ENCODE measurements at regions not wholly inside any gene's neighbourhood (a gene's known extent, or its start where the extent isn't known, plus 50 kb on each side); places are given as distances from the start of the nearest gene placed in this dataset.

DNA sequence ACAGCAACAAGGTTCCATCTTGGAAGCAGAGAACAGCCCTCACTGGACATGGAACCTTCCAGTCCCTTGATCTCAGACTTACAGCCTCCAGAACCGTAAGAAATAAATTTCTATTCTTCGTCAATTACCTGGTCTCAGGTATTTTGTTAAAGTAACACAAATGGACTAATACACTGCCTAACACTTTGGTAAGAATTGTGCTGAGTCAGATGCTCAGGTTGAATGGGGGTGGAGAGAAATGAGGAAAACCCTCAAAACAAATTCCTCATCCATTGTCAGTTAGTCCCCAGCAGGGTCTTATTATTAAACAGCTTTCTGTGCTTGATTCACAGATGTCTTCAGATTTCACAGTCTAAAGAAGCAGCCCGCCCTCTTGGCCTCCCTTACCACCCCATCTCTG lies 306.2 kb upstream of the SLCO3A1 start:
- no peak for TF ChIP-seq TEAD4 (IDR thresholded peaks at IDR 0.05)
- no peak for TF ChIP-seq TAF1 (IDR thresholded peaks at IDR 0.05; ENCODE audit: low read depth)
- TF ChIP-seq, protein P1, sequence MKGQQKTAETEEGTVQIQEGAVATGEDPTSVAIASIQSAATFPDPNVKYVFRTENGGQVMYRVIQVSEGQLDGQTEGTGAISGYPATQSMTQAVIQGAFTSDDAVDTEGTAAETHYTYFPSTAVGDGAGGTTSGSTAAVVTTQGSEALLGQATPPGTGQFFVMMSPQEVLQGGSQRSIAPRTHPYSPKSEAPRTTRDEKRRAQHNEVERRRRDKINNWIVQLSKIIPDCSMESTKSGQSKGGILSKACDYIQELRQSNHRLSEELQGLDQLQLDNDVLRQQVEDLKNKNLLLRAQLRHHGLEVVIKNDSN (IDR thresholded peaks at IDR 0.05) = no peak
- no peak for TF ChIP-seq EGR1 (IDR thresholded peaks at IDR 0.05)
- TF ChIP-seq, protein P2, sequence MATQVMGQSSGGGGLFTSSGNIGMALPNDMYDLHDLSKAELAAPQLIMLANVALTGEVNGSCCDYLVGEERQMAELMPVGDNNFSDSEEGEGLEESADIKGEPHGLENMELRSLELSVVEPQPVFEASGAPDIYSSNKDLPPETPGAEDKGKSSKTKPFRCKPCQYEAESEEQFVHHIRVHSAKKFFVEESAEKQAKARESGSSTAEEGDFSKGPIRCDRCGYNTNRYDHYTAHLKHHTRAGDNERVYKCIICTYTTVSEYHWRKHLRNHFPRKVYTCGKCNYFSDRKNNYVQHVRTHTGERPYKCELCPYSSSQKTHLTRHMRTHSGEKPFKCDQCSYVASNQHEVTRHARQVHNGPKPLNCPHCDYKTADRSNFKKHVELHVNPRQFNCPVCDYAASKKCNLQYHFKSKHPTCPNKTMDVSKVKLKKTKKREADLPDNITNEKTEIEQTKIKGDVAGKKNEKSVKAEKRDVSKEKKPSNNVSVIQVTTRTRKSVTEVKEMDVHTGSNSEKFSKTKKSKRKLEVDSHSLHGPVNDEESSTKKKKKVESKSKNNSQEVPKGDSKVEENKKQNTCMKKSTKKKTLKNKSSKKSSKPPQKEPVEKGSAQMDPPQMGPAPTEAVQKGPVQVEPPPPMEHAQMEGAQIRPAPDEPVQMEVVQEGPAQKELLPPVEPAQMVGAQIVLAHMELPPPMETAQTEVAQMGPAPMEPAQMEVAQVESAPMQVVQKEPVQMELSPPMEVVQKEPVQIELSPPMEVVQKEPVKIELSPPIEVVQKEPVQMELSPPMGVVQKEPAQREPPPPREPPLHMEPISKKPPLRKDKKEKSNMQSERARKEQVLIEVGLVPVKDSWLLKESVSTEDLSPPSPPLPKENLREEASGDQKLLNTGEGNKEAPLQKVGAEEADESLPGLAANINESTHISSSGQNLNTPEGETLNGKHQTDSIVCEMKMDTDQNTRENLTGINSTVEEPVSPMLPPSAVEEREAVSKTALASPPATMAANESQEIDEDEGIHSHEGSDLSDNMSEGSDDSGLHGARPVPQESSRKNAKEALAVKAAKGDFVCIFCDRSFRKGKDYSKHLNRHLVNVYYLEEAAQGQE (IDR thresholded peaks at IDR 0.05; ENCODE audit: low read depth) = no peak
- TF ChIP-seq YY1 (IDR thresholded peaks at IDR 0.05; ENCODE audit: low read depth) = no peak
- TF ChIP-seq RAD21 (IDR thresholded peaks at IDR 0.05; ENCODE audit: low read depth) = no peak
- TF ChIP-seq, protein P3, sequence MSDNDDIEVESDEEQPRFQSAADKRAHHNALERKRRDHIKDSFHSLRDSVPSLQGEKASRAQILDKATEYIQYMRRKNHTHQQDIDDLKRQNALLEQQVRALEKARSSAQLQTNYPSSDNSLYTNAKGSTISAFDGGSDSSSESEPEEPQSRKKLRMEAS (IDR thresholded peaks at IDR 0.05) = no peak
- no peak for TF ChIP-seq CREB1 (IDR thresholded peaks at IDR 0.05; ENCODE audit: low read depth)
- TF ChIP-seq ZBTB7A (IDR thresholded peaks at IDR 0.05; ENCODE audit: low read depth) = no peak
- no peak for TF ChIP-seq FOXM1 (IDR thresholded peaks at IDR 0.05; ENCODE audit: borderline replicate concordance, low read depth)
- TF ChIP-seq EP300 (IDR thresholded peaks at IDR 0.05; ENCODE audit: borderline replicate concordance) = no peak

DNA sequence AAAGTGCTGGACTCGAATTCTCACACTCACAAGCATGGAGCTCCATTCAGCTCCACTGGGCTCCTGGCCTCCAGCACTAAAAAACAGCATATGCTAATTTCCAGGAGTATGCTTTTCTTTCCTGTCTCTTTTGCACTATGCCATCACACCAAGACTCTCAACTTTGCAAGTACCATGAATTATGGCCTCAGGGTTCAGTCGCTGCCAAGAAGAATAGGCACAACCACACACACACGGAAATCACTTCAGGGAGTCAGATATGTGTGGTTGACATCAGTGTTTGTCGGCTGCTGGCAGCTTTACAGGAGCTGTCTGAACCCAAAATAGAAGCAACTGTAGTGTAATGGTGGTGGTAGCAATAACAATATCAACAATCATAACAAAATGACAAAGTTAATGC lies 305.0 kb upstream of the SLCO3A1 start:
- no peak for TF ChIP-seq NFIC (IDR thresholded peaks at IDR 0.05)
- TF ChIP-seq CREB1 (IDR thresholded peaks at IDR 0.05; ENCODE audit: low read depth) = no peak
- TF ChIP-seq TAF1 (IDR thresholded peaks at IDR 0.05; ENCODE audit: low read depth) = no peak
- TF ChIP-seq, protein P3 (IDR thresholded peaks at IDR 0.05) = no peak
- no peak for TF ChIP-seq RAD21 (IDR thresholded peaks at IDR 0.05; ENCODE audit: low read depth)
- no peak for TF ChIP-seq TCF12 (IDR thresholded peaks at IDR 0.05; ENCODE audit: low read depth)
- TF ChIP-seq, protein P2 (IDR thresholded peaks at IDR 0.05; ENCODE audit: low read depth) = no peak
- no peak for TF ChIP-seq EP300 (IDR thresholded peaks at IDR 0.05; ENCODE audit: borderline replicate concordance)
- no peak for TF ChIP-seq CEBPB (IDR thresholded peaks at IDR 0.05)
- TF ChIP-seq EGR1 (IDR thresholded peaks at IDR 0.05) = no peak
- TF ChIP-seq ZBTB7A (IDR thresholded peaks at IDR 0.05; ENCODE audit: low read depth) = no peak
- TF ChIP-seq TEAD4 (IDR thresholded peaks at IDR 0.05) = no peak
- no peak for TF ChIP-seq YY1 (IDR thresholded peaks at IDR 0.05; ENCODE audit: low read depth)
- TF ChIP-seq FOXM1 (IDR thresholded peaks at IDR 0.05; ENCODE audit: borderline replicate concordance, low read depth) = no peak
- TF ChIP-seq, protein P1 (IDR thresholded peaks at IDR 0.05) = no peak

DNA sequence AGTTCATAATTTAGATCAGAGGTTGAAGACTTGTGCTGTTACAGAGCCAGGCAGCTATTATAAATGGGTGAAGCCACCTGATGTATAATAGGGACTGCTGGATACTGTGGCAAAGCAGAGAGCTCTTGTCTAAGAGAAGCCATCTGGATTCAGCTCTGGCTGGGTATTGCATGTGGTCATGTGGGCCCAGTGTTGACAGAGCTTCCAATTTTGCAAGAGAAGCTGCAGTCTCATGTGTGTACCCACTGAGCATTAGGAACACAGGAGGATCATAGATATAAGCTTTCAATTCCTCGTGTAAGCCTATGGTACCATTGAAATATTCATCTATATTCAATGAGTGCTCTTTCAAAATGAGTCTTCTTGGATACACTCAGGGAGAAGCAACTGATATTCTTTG lies 303.9 kb upstream of the SLCO3A1 start:
- no peak for TF ChIP-seq YY1 (IDR thresholded peaks at IDR 0.05; ENCODE audit: low read depth)
- TF ChIP-seq TEAD4 (IDR thresholded peaks at IDR 0.05) = no peak
- TF ChIP-seq, protein P3 (IDR thresholded peaks at IDR 0.05) = no peak
- TF ChIP-seq CEBPB (IDR thresholded peaks at IDR 0.05) = no peak
- TF ChIP-seq, protein P1 (IDR thresholded peaks at IDR 0.05) = no peak
- no peak for TF ChIP-seq TCF12 (IDR thresholded peaks at IDR 0.05; ENCODE audit: low read depth)
- TF ChIP-seq TAF1 (IDR thresholded peaks at IDR 0.05; ENCODE audit: low read depth) = no peak
- TF ChIP-seq, protein P2 (IDR thresholded peaks at IDR 0.05; ENCODE audit: low read depth) = no peak
- no peak for TF ChIP-seq FOXM1 (IDR thresholded peaks at IDR 0.05; ENCODE audit: borderline replicate concordance, low read depth)
- no peak for TF ChIP-seq ZBTB7A (IDR thresholded peaks at IDR 0.05; ENCODE audit: low read depth)
- TF ChIP-seq CREB1 (IDR thresholded peaks at IDR 0.05; ENCODE audit: low read depth) = no peak
- no peak for TF ChIP-seq EP300 (IDR thresholded peaks at IDR 0.05; ENCODE audit: borderline replicate concordance)
- TF ChIP-seq RAD21 (IDR thresholded peaks at IDR 0.05; ENCODE audit: low read depth) = no peak
- TF ChIP-seq NFIC (IDR thresholded peaks at IDR 0.05) = no peak
- no peak for TF ChIP-seq EGR1 (IDR thresholded peaks at IDR 0.05)
